VCaP (cell line): ENCODE measurements at regions not wholly inside any gene's neighbourhood (a gene's known extent, or its start where the extent isn't known, plus 50 kb on each side); places are given as distances from the start of the nearest gene placed in this dataset.

Source experiments
- H3K27ac ChIP-seq: fragments of 450-650 bp; 2 replicates; pipeline ENCODE4 v1.5.1; 2017
- CTCF ChIP-seq: fragments of 450-650 bp; conservative IDR thresholded peaks from 2 replicates; pipeline ENCODE4 v1.5.1; 2017; ENCODE audit warnings: mild to moderate bottlenecking, moderate library complexity

GRCh38 chr2:181395851-181396250 lies 61.3 kb upstream of the ITGA4 start:
- H3K27ac ChIP-seq: no peak overlapping the region

GRCh38 chr2:181396256-181397123 lies 60.7 kb upstream of the ITGA4 start:
- TF ChIP-seq CTCF: no peak
- no peak overlapping the region for H3K27ac ChIP-seq

More at GRCh38 chr2:181395851-181396250, 61.3 kb upstream of the ITGA4 start:
- no peak for TF ChIP-seq CTCF

GRCh38 chr2:181397331-181397730 lies 59.9 kb upstream of the ITGA4 start:
- H3K27ac ChIP-seq: no peak overlapping the region
- TF ChIP-seq CTCF: no peak

GRCh38 chr2:181398000-181398399 lies 59.2 kb upstream of the ITGA4 start:
- no peak for TF ChIP-seq CTCF
- no peak overlapping the region for H3K27ac ChIP-seq

DNA sequence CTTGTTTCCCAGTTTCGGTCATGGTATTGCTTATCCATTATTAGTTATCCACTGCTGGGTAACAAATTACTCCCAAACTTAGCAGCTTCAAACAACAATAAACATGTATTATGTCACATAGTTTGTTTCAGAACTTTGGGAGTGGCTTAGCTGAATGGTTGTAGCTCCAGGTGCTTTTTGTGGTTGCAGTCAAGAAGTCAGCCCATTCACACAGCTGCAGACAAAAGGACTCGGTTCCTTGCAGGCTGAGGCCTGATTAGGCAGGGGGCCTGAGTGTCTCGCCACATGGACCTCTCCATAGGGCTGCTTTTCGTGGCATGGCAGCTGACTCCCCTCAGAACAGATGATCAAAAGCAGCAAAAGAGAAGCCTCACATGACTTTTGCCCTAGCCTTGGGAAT lies 58.2 kb upstream of the ITGA4 start:
- TF ChIP-seq CTCF: no peak
- H3K27ac ChIP-seq: no peak overlapping the region

- no peak for TF ChIP-seq CTCF
- H3K27ac ChIP-seq: no peak overlapping the region
Observed at GRCh38 chr2:181404472-181404871, 52.7 kb upstream of the ITGA4 start.

GRCh38 chr2:181407171-181407570 lies 50.0 kb upstream of the ITGA4 start:
- TF ChIP-seq CTCF: no peak
- no peak overlapping the region for H3K27ac ChIP-seq
